OCI-LY3 (cell line): ENCODE measurements at regions not wholly inside any gene's neighbourhood (a gene's known extent, or its start where the extent isn't known, plus 50 kb on each side); places are given as distances from the start of the nearest gene placed in this dataset.

Experiments
- CTCF ChIP-seq: fragments of 200-600, 300-600 bp; sonication (generic); IDR thresholded peaks from 2 replicates; pipeline ENCODE4 v1.5.1; 2014; ENCODE audit warnings: antibody characterized with exemption, low read length, low read depth
- EZH2phosphoT487 ChIP-seq: fragments of 200-600 bp; shearing (Covaris generic); IDR thresholded peaks from 2 replicates; pipeline ENCODE4 v1.6.1; 2018; ENCODE audit warnings: antibody characterized with exemption, mixed run types, low read depth

GRCh38 chr1:99595441-99595840 lies 50.5 kb upstream of the PALMD start:
- TF ChIP-seq CTCF, result no peak
- TF ChIP-seq EZH2phosphoT487, result no peak
